ENCODE measurements at regions not wholly inside any gene's neighbourhood (a gene's known extent, or its start where the extent isn't known, plus 50 kb on each side); places are given as distances from the start of the nearest gene placed in this dataset.

- no peaks in the 10 kb centered on the region for H3K4me1 ChIP-seq (ENCODE audit: control insufficient read depth, insufficient read depth, low read length)
- CTCF ChIA-PET, result no interaction called here
- no peak for TF ChIP-seq ZNF214 (tag by site-specific recombination; IDR thresholded peaks at IDR 0.05; ENCODE audit: borderline replicate concordance)
- no peak for TF ChIP-seq GFI1B (tag by site-specific recombination; IDR thresholded peaks at IDR 0.05)
- no peak for TF ChIP-seq ZNF19 (tag by site-specific recombination; IDR thresholded peaks at IDR 0.05; ENCODE audit: low read depth)
- no peak for TF ChIP-seq ZBTB48 (tag by site-specific recombination; IDR thresholded peaks at IDR 0.05)
- no peak for TF ChIP-seq EGR2 (tag by site-specific recombination; IDR thresholded peaks at IDR 0.05; ENCODE audit: low read depth)
Observed at GRCh38 chr2:122011493-122012270, 256.2 kb downstream of the TSN start.

GRCh38 chr2:122018736-122019135 is 263.3 kb downstream of the TSN start:
- CTCF ChIA-PET, result no interaction called here
- POLR2A ChIA-PET, result no interaction called here
- H3K27ac ChIP-seq (ENCODE audit: extremely low read depth, low read depth, low read length), result no peak overlapping the region
- no peaks in the 10 kb centered on the region for H3K36me3 ChIP-seq (ENCODE audit: control insufficient read depth in 2 of 2, insufficient read depth in 1 of 2, low read length in 2 of 2)
- no peaks in the 10 kb centered on the region for H3K9me3 ChIP-seq (ENCODE audit: control insufficient read depth, insufficient read depth, low read depth, low read length)
- H3K4me1 ChIP-seq (ENCODE audit: control insufficient read depth, insufficient read depth, low read length), result peaks cover 5% of the 10 kb centered on the region; the same call in 1 of the 2 replicates
- no peak overlapping the region for H3K4me3 ChIP-seq (ENCODE audit: low read depth, low read length)
- TF ChIP-seq ZSCAN16 (tag by site-specific recombination; IDR thresholded peaks at IDR 0.05), result no peak
- TF ChIP-seq ZNF692 (tag by site-specific recombination; IDR thresholded peaks at IDR 0.05), result no peak
- TF ChIP-seq TRIM28 (IDR thresholded peaks at IDR 0.05; ENCODE audit: borderline replicate concordance, low read length), result no peak
- TF ChIP-seq ZNF280D (tag by site-specific recombination; IDR thresholded peaks at IDR 0.05), result no peak
- no peak for TF ChIP-seq GFI1B (tag by site-specific recombination; IDR thresholded peaks at IDR 0.05)
- no peak for TF ChIP-seq ZNF544 (tag by site-specific recombination; IDR thresholded peaks at IDR 0.05)
- no peak for TF ChIP-seq ZBTB49 (tag by site-specific recombination; IDR thresholded peaks at IDR 0.05; ENCODE audit: low read depth)
- no peak for TF ChIP-seq ZNF449 (tag by site-specific recombination; IDR thresholded peaks at IDR 0.05)
- TF ChIP-seq ZNF174 (tag by site-specific recombination; IDR thresholded peaks at IDR 0.05), result no peak
- no peak for TF ChIP-seq ZSCAN23 (tag by site-specific recombination; IDR thresholded peaks at IDR 0.05)
- TF ChIP-seq ZBTB11 (tag by site-specific recombination; conservative IDR thresholded peaks at IDR 0.05; ENCODE audit: low read depth), result no peak
- no peak for TF ChIP-seq ZNF629 (tag by site-specific recombination; IDR thresholded peaks at IDR 0.05)
- TF ChIP-seq ZNF121 (tag by site-specific recombination; IDR thresholded peaks at IDR 0.05), result no peak
- no peak for TF ChIP-seq ZNF792 (tag by site-specific recombination; IDR thresholded peaks at IDR 0.05)
- no peak for TF ChIP-seq ZNF48 (tag by site-specific recombination; IDR thresholded peaks at IDR 0.05)

More at GRCh38 chr2:122011493-122012270, 256.2 kb downstream of the TSN start:
- no peaks in the 10 kb centered on the region for H3K36me3 ChIP-seq (ENCODE audit: control insufficient read depth in 2 of 2, insufficient read depth in 1 of 2, low read length in 2 of 2)
- no peaks in the 10 kb centered on the region for H3K9me3 ChIP-seq (ENCODE audit: control insufficient read depth, insufficient read depth, low read depth, low read length)
- POLR2A ChIA-PET, result no interaction called here
- no peak overlapping the region for H3K4me3 ChIP-seq (ENCODE audit: low read depth, low read length)
- H3K27ac ChIP-seq (ENCODE audit: extremely low read depth, low read depth, low read length), result no peak overlapping the region
